ENCODE measurements at regions not wholly inside any gene's neighbourhood (a gene's known extent, or its start where the extent isn't known, plus 50 kb on each side); places are given as distances from the start of the nearest gene placed in this dataset.

DNA sequence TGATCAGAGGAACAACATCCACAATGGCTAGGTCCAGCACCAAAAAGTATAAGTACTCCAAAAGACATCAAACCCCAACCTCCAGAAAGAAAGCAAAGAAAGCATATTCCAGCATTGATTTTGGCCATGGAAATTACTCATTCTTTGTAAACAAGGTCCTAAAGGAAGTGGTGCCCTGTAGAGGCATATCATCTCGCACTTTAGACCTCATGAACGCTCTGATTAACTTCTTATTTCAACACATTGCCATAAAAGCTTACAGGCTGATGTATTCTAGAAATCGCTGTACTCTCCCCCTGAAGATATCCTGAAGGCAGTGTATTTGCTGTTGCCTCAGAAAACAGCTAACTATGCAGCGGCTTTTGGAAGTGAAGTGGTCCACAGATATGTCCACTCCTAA, 82.7 kb upstream of the TNPO1 start:
- DNase-seq (ENCODE audit: low read depth): no peak
- TF ChIP-seq, protein P1, sequence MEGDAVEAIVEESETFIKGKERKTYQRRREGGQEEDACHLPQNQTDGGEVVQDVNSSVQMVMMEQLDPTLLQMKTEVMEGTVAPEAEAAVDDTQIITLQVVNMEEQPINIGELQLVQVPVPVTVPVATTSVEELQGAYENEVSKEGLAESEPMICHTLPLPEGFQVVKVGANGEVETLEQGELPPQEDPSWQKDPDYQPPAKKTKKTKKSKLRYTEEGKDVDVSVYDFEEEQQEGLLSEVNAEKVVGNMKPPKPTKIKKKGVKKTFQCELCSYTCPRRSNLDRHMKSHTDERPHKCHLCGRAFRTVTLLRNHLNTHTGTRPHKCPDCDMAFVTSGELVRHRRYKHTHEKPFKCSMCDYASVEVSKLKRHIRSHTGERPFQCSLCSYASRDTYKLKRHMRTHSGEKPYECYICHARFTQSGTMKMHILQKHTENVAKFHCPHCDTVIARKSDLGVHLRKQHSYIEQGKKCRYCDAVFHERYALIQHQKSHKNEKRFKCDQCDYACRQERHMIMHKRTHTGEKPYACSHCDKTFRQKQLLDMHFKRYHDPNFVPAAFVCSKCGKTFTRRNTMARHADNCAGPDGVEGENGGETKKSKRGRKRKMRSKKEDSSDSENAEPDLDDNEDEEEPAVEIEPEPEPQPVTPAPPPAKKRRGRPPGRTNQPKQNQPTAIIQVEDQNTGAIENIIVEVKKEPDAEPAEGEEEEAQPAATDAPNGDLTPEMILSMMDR (IDR thresholded peaks at IDR 0.05; ENCODE audit: insufficient read depth, low read length): no peak
- H3K4me3 ChIP-seq (ENCODE audit: low read depth, low read length): no peak overlapping the region

DNA sequence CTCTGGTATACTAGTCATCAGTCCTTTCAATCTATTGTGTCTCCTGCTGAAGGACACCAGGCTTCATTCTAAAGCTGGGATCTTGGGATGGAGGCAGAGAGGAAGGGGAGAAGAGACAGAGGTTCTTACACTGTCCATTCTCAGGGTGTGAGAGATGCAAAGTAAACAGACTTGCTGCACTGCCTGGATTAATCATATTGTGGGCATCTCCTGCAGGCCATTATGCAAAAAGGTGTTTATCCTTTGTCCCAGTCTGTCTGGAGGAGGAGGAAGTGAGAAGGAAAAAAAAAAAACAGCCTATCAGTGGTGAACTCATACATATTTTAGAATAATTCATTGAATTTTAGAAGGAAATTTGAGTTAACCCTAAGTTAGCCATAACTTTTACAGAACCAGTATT, 92.9 kb upstream of the TNPO1 start:
- no peak for DNase-seq (ENCODE audit: low read depth)
- TF ChIP-seq, protein P1 (IDR thresholded peaks at IDR 0.05; ENCODE audit: insufficient read depth, low read length): no peak
- H3K4me3 ChIP-seq (ENCODE audit: low read depth, low read length): no peak overlapping the region

DNA sequence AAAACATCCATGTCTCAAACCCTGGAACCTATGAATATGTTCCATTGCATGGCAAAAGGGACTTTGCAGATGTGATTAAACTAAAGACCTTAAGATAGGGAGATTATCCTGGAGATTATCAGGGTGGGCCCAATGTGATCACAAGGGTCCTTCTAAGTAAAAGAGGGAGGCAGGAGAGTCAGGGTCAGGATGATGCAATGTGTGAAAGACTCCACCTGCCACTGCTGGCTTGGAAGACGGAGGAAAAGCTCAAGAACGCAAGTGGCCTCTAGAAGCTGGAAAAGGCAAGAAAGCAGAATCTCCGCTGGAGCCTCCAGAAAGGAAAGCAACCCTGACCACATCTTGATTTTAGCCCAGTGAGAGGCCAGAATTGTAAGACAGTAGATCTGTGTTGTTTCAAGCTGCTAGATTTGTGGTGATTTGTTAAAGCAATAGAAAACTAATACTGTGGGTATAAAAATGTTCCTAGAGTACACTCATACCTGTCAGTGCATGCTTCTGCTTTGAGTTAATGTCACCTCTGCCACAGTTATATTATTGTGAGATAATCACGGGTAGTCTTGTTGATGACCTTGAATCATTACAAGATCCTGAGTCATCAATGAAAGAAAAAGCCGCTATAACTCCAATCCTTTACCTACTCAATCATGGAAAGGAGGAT, 93.5 kb upstream of the TNPO1 start:
- peak; percentile 5 for DNase-seq (ENCODE audit: low read depth)
- H3K4me3 ChIP-seq (ENCODE audit: low read depth, low read length): no peak overlapping the region
- TF ChIP-seq, protein P1 (IDR thresholded peaks at IDR 0.05; ENCODE audit: insufficient read depth, low read length): no peak

DNA sequence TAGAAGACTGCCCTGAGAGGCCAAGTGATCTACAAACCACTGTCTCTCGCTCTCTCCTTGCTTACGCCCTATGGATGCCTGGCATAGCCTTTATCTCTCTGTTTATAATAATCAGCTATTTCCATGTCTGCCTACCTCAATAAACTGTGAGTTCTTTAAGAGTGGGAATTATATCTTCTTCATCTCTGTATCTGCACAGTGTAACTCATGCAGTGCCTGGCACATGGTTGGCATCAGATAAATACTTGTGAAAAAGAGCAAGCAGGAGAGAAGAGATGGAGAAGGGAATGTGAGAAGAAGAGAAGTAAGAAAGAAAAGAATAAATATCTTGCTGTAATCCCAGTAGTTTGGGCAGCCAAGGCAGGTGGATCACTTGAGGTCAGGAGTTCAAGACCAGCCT, 94.6 kb upstream of the TNPO1 start:
- no peak overlapping the region for H3K4me3 ChIP-seq (ENCODE audit: low read depth, low read length)
- TF ChIP-seq, protein P1 (IDR thresholded peaks at IDR 0.05; ENCODE audit: insufficient read depth, low read length): no peak
- DNase-seq (ENCODE audit: low read depth): no peak

DNA sequence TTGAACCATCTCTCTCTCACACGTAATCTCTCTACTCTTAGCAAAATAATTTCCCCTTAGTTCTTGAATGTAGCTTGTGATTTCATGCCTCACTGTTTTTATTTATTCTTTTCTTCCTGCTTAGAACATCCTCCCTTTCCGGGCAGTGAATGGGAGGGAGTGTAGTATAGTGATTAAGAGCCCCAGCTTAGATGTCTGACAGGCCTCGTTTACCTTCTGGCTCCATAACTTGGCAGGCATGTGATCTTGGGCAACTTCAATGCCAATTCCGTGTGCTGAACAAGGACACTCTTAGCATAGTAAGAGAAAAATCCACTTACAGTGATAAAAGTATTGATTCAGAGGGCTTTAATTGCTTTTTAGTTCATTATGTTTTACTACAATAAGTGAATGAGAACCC, 96.3 kb upstream of the TNPO1 start:
- TF ChIP-seq, protein P1 (IDR thresholded peaks at IDR 0.05; ENCODE audit: insufficient read depth, low read length): no peak
- H3K4me3 ChIP-seq (ENCODE audit: low read depth, low read length): no peak overlapping the region

DNA sequence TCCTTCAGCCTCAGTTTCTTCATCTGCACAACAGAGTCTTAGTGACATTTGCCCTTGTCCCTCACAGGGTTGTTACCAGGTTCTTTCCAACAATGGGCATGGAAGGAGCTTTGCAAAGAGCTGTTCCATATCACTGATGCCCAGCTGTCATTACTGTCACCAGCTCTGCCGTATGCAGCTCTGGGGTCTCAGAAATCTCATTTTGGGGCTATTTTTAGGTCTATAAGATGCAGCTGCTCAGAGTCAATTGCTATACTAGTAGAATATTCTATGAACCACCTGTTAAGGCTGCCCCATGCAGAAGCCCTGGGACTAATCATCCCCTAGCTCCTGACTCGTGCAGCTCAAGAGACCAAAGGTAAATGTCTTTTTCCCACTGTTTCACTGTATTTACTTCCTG, 105.1 kb upstream of the TNPO1 start:
- TF ChIP-seq, protein P1 (IDR thresholded peaks at IDR 0.05; ENCODE audit: insufficient read depth, low read length): no peak
- DNase-seq (ENCODE audit: low read depth): no peak

More for the DNA sequence above, 96.3 kb upstream of the TNPO1 start:
- no peak for DNase-seq (ENCODE audit: low read depth)

DNA sequence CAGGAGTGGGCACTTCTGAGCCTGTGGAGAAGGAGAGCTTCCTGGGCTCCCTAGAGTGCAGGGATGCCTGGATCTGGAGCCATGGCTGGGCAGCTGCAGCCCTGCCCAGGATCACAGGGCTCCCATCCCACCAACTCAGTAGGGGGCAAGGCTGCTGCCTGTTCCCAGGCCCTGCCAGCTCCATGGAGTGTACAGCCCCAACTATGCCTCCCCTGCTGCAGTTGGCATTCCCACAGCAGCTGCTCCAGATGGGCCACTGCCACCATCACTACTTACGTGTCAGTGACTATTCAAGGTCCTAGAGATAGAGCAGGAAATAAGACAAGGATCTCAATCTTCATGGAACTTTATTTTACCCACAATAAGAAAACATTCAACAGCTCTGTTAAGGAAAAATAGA, 107.1 kb upstream of the TNPO1 start:
- no peak for DNase-seq (ENCODE audit: low read depth)
- TF ChIP-seq, protein P1 (IDR thresholded peaks at IDR 0.05; ENCODE audit: insufficient read depth, low read length): no peak
- no peak overlapping the region for H3K4me3 ChIP-seq (ENCODE audit: low read depth, low read length)

More for the DNA sequence above, 105.1 kb upstream of the TNPO1 start:
- no peak overlapping the region for H3K4me3 ChIP-seq (ENCODE audit: low read depth, low read length)
